ENCODE measurements at regions not wholly inside any gene's neighbourhood (a gene's known extent, or its start where the extent isn't known, plus 50 kb on each side); places are given as distances from the start of the nearest gene placed in this dataset.

GRCh38 chr4:83850435-83850834 is 314.5 kb downstream of the GPAT3 start:
- TF ChIP-seq CTCF (conservative IDR thresholded peaks at IDR 0.05) = no peak
- no peak overlapping the region for H3K27ac ChIP-seq

- no peak for TF ChIP-seq CTCF (conservative IDR thresholded peaks at IDR 0.05)
- H3K27ac ChIP-seq = no peak overlapping the region
These were observed 310.4 kb downstream of the GPAT3 start for GRCh38 chr4:83846193-83846830.

- H3K27ac ChIP-seq = no peak overlapping the region
- TF ChIP-seq CTCF (conservative IDR thresholded peaks at IDR 0.05) = no peak
These were observed 303.7 kb downstream of the GPAT3 start for GRCh38 chr4:83839615-83840014.

GRCh38 chr4:83837614-83838308 is 301.9 kb downstream of the GPAT3 start:
- no peak overlapping the region for H3K27ac ChIP-seq
- TF ChIP-seq CTCF (conservative IDR thresholded peaks at IDR 0.05) = no peak

GRCh38 chr4:83833920-83834319 is 298.0 kb downstream of the GPAT3 start:
- no peak for TF ChIP-seq CTCF (conservative IDR thresholded peaks at IDR 0.05)
- H3K27ac ChIP-seq = no peak overlapping the region

GRCh38 chr4:83832110-83832825 is 296.4 kb downstream of the GPAT3 start:
- no peak for TF ChIP-seq CTCF (conservative IDR thresholded peaks at IDR 0.05)
- H3K27ac ChIP-seq = no peak overlapping the region

- H3K27ac ChIP-seq = no peak overlapping the region
- no peak for TF ChIP-seq CTCF (conservative IDR thresholded peaks at IDR 0.05)
These were observed 295.7 kb downstream of the GPAT3 start for GRCh38 chr4:83831588-83831987.
